ENCODE measurements at regions not wholly inside any gene's neighbourhood (a gene's known extent, or its start where the extent isn't known, plus 50 kb on each side); places are given as distances from the start of the nearest gene placed in this dataset.

DNA sequence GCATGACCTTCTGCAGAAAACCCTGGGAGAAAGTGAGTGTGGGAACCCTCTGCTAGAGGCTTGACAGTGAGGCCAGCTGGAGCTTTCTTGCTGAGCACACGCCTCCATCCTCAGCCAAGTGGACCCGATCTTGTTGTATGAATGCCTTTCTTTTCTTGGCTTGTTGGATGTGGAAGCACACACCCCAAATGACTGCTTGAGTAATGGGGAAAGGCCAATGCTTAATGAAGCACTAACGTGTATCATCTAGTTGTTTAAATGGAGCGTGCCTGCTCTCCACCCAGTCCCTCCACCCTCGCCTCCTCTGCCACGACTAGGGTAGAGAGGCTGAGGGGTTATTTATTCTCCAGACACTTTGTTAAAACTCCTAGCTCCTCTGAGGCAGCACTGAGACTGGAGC, 54.3 kb upstream of the IKBKE start (continued):
- TF ChIP-seq CHD7 (IDR thresholded peaks at IDR 0.05; ENCODE audit: insufficient replicate concordance, low read length) (no peak), CTCF (IDR thresholded peaks at IDR 0.05; ENCODE audit: control extremely low read depth in 1 of 3, insufficient read depth in 1 of 3, low read depth in 1 of 3, low read length in 3 of 3) (no peak), E2F6 (IDR thresholded peaks at IDR 0.05) (no peak), TAF7 (optimal IDR thresholded peaks at IDR 0.05; ENCODE audit: borderline replicate concordance, low read depth, low read length) (no peak), HDAC2 (IDR thresholded peaks at IDR 0.05; ENCODE audit: borderline replicate concordance in 1 of 2, low read depth in 2 of 2, low read length in 2 of 2) (no peak)

Data from H1 (cell line).